ENCODE measurements at regions not wholly inside any gene's neighbourhood (a gene's known extent, or its start where the extent isn't known, plus 50 kb on each side); places are given as distances from the start of the nearest gene placed in this dataset.

DNA sequence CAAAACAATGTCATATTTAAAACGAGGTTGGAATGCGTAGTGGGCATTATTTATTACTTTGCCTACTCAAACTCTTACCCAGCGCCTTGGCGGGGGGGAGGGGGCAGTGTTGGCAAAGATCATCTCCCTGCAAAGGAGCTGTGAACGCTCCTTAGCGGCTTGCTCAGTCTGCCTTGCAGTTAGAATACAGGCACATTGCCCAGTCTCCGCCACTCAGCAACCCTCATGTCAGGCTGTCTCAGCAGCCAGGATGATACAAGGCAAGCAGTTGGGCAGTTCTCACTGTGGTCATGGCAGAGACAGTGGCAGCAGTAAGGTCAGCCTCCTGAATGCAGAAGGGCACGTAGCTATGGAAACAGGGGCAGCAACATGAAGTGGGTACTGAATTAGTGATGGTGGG lies 170.4 kb upstream of the KCNK2 start:
- Histone ChIP-seq H2AFZ (ENCODE audit: low read length) (no peak overlapping the region), H3K27me3 (ENCODE audit: control insufficient read depth in 1 of 2, insufficient read depth in 2 of 2, low read length in 2 of 2) (no peaks in the 10 kb centered on the region), H3K36me3 (replicated peaks in 1 of 2; ENCODE audit: control insufficient read depth in 1 of 2, insufficient read depth in 2 of 2, low read length in 2 of 2) (no peaks in the 10 kb centered on the region), H4K20me1 (ENCODE audit: insufficient read depth, low read length) (no peaks in the 10 kb centered on the region), H3K4me2 (ENCODE audit: low read depth, low read length) (no peak overlapping the region), H3K9ac (ENCODE audit: insufficient read depth, low read depth, low read length) (no peak overlapping the region), H3K79me2 (ENCODE audit: insufficient read depth, low read length) (no peaks in the 10 kb centered on the region), H3K4me1 (ENCODE audit: insufficient read depth, low read length) (no peaks in the 10 kb centered on the region), H3K27ac (ENCODE audit: extremely low read length, insufficient read depth, low read length) (no peak overlapping the region), H3K4me3 (replicated peaks in 1 of 3; ENCODE audit: insufficient read depth in 1 of 3, low read depth in 2 of 3, low read length in 3 of 3) (no peak overlapping the region), H3K9me3 (ENCODE audit: low read length) (no peaks in the 10 kb centered on the region)
- WGBS (ENCODE audit: low lambda C conversion rate), result 20% methylated on average over 8 of the region's 8 CpGs
- intact Hi-C loops (cut with micrococcal nuclease; ENCODE audit: unreplicated experiment), result no loop called here
- ChIA-PET CTCF (ENCODE audit: low intra/inter-chr PET ratio, low total read pairs) (no interaction called here), POLR2A (no interaction called here)
- TF ChIP-seq ZNF891 (CRISPR knock-in tag; IDR thresholded peaks at IDR 0.05) (no peak), DBP (CRISPR knock-in tag; IDR thresholded peaks at IDR 0.05; ENCODE audit: not compliant biosample characterization) (no peak), KMT2B (CRISPR knock-in tag; IDR thresholded peaks at IDR 0.05) (no peak), ZNF580 (CRISPR knock-in tag; IDR thresholded peaks at IDR 0.05; ENCODE audit: borderline replicate concordance, low read depth) (no peak), SP2 (CRISPR knock-in tag; IDR thresholded peaks at IDR 0.05) (no peak)
- TF ChIP-seq, protein P1, sequence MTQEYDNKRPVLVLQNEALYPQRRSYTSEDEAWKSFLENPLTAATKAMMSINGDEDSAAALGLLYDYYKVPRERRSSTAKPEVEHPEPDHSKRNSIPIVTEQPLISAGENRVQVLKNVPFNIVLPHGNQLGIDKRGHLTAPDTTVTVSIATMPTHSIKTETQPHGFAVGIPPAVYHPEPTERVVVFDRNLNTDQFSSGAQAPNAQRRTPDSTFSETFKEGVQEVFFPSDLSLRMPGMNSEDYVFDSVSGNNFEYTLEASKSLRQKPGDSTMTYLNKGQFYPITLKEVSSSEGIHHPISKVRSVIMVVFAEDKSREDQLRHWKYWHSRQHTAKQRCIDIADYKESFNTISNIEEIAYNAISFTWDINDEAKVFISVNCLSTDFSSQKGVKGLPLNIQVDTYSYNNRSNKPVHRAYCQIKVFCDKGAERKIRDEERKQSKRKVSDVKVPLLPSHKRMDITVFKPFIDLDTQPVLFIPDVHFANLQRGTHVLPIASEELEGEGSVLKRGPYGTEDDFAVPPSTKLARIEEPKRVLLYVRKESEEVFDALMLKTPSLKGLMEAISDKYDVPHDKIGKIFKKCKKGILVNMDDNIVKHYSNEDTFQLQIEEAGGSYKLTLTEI (CRISPR knock-in tag; conservative IDR thresholded peaks at IDR 0.05), result no peak
- FAIRE-seq, result no peak
- no peak for ATAC-seq
- in situ Hi-C loops (cut with HindIII; ENCODE audit: extremely low pct_ligation_motif_present, low pct_unique_long_range_greater_than_20kb), result no loop called here
- no TSS peak for BruUV-seq (replicated peaks)
- no peak for DNase-seq (ENCODE audit: low spot score)

- no peak for DNase-seq (ENCODE audit: low spot score)
- BruUV-seq (replicated peaks), result no TSS peak
- Histone ChIP-seq H4K20me1 (ENCODE audit: insufficient read depth, low read length) (no peaks in the 10 kb centered on the region), H3K79me2 (ENCODE audit: insufficient read depth, low read length) (no peaks in the 10 kb centered on the region), H2AFZ (ENCODE audit: low read length) (no peak overlapping the region), H3K4me3 (replicated peaks in 1 of 3; ENCODE audit: insufficient read depth in 1 of 3, low read depth in 2 of 3, low read length in 3 of 3) (no peak overlapping the region), H3K4me2 (ENCODE audit: low read depth, low read length) (no peak overlapping the region), H3K27ac (ENCODE audit: extremely low read length, insufficient read depth, low read length) (no peak overlapping the region), H3K36me3 (replicated peaks in 1 of 2; ENCODE audit: control insufficient read depth in 1 of 2, insufficient read depth in 2 of 2, low read length in 2 of 2) (no peaks in the 10 kb centered on the region), H3K4me1 (ENCODE audit: insufficient read depth, low read length) (no peaks in the 10 kb centered on the region), H3K9ac (ENCODE audit: insufficient read depth, low read depth, low read length) (no peak overlapping the region), H3K9me3 (ENCODE audit: low read length) (no peaks in the 10 kb centered on the region), H3K27me3 (ENCODE audit: control insufficient read depth in 1 of 2, insufficient read depth in 2 of 2, low read length in 2 of 2) (no peaks in the 10 kb centered on the region)
- FAIRE-seq, result no peak
- 16% methylated on average over 2 of the region's 2 CpGs for WGBS (ENCODE audit: low lambda C conversion rate)
- in situ Hi-C loops (cut with HindIII; ENCODE audit: extremely low pct_ligation_motif_present, low pct_unique_long_range_greater_than_20kb), result no loop called here
- CTCF ChIA-PET (ENCODE audit: low intra/inter-chr PET ratio, low total read pairs), result no interaction called here
- POLR2A ChIA-PET, result no interaction called here
- intact Hi-C loops (cut with micrococcal nuclease; ENCODE audit: unreplicated experiment), result no loop called here
- no peak for ATAC-seq
- no peak for TF ChIP-seq NFKBIZ (CRISPR knock-in tag; IDR thresholded peaks at IDR 0.05)
- no peak for TF ChIP-seq ETV6 (CRISPR knock-in tag; conservative IDR thresholded peaks at IDR 0.05)
- no peak for TF ChIP-seq ZSCAN21 (CRISPR knock-in tag; IDR thresholded peaks at IDR 0.05; ENCODE audit: borderline replicate concordance)
- no peak for TF ChIP-seq MED13 (CRISPR knock-in tag; IDR thresholded peaks at IDR 0.05)
- no peak for TF ChIP-seq MAFG (CRISPR knock-in tag; IDR thresholded peaks at IDR 0.05)
- no peak for TF ChIP-seq SP1 (IDR thresholded peaks at IDR 0.05)
- TF ChIP-seq SP1 (CRISPR knock-in tag; IDR thresholded peaks at IDR 0.05), result no peak
- TF ChIP-seq ZNF550 (CRISPR knock-in tag; IDR thresholded peaks at IDR 0.05; ENCODE audit: borderline replicate concordance), result no peak
- TF ChIP-seq HES4 (CRISPR knock-in tag; IDR thresholded peaks at IDR 0.05; ENCODE audit: borderline replicate concordance), result no peak
- no peak for TF ChIP-seq ZNF674 (CRISPR knock-in tag; IDR thresholded peaks at IDR 0.05; ENCODE audit: low read depth)
- no peak for TF ChIP-seq POLR2AphosphoS5 (IDR thresholded peaks at IDR 0.05; ENCODE audit: low read depth, low read length)
- no peak for TF ChIP-seq ATF7 (IDR thresholded peaks at IDR 0.05)
- no peak for TF ChIP-seq ATF7 (CRISPR knock-in tag; IDR thresholded peaks at IDR 0.05)
Observed at GRCh38 chr1:214913966-214914365, 168.6 kb upstream of the KCNK2 start.

Data from HepG2 (cell line).